Renal cortex interstitium (tissue), 11 donors: ENCODE measurements at regions not wholly inside any gene's neighbourhood (a gene's known extent, or its start where the extent isn't known, plus 50 kb on each side); places are given as distances from the start of the nearest gene placed in this dataset.
"Not testable (repeated sequence)": the region's sequence is repeated elsewhere in the genome, so short reads cannot be mapped to it uniquely, and the experiment has no call there.

ENCODE experiments used
- DNase-seq, 11 donors: peaks; one replicate each; pipeline ENCODE4 v3.0.0-alpha.2; 2013; ENCODE audit warnings: low read depth in 9 of 11, low spot score in 4 of 11; ENCODE audit errors: extremely low read depth in 1 of 11

- DNase-seq: not testable (repeated sequence)
Observed at GRCh38 chr4:17003606-17004392, 105.4 kb upstream of the LDB2 start.

GRCh38 chr4:16995451-16995850 lies 97.0 kb upstream of the LDB2 start:
- no peak for DNase-seq

- DNase-seq: no peak
Observed at GRCh38 chr4:16993956-16994840, 95.8 kb upstream of the LDB2 start.

GRCh38 chr4:16992566-16993225 lies 94.3 kb upstream of the LDB2 start:
- no peak for DNase-seq

- DNase-seq: no peak
Observed at GRCh38 chr4:16991450-16991849, 93.0 kb upstream of the LDB2 start.

GRCh38 chr4:16989371-16989770 lies 90.9 kb upstream of the LDB2 start:
- DNase-seq: no peak

GRCh38 chr4:16988814-16989213 lies 90.4 kb upstream of the LDB2 start:
- DNase-seq: no peak

- DNase-seq: no peak
Observed at GRCh38 chr4:16977081-16977480, 78.6 kb upstream of the LDB2 start.

- DNase-seq: no peak
Observed at GRCh38 chr4:16969696-16970135, 71.3 kb upstream of the LDB2 start.

- DNase-seq: no peak
Observed at GRCh38 chr4:16967722-16968121, 69.3 kb upstream of the LDB2 start.

- DNase-seq: no peak
Observed at GRCh38 chr4:16959305-16959704, 60.9 kb upstream of the LDB2 start.

GRCh38 chr4:16952896-16953630 lies 54.6 kb upstream of the LDB2 start:
- no peak for DNase-seq

- DNase-seq: peak in 1 of 11 donors; percentile 38
Observed at GRCh38 chr4:16952462-16952871, 54.0 kb upstream of the LDB2 start.
